ENCODE measurements at regions not wholly inside any gene's neighbourhood (a gene's known extent, or its start where the extent isn't known, plus 50 kb on each side); places are given as distances from the start of the nearest gene placed in this dataset.

- WGBS = 87% methylated on average over 5 of the region's 5 CpGs
- Histone ChIP-seq H3K27ac (ENCODE audit: low read depth, low read length) (no peak overlapping the region), H3K4me3 (ENCODE audit: low read length) (no peak overlapping the region), H3K36me3 (ENCODE audit: insufficient read depth, low read length) (no peaks in the 10 kb centered on the region), H3K9ac (ENCODE audit: low read depth, low read length) (no peak overlapping the region), H3K4me1 (ENCODE audit: insufficient read depth, low read length) (no peaks in the 10 kb centered on the region), H3K27me3 (ENCODE audit: insufficient read depth, low read length) (no peaks in the 10 kb centered on the region), H3K9me3 (ENCODE audit: insufficient read depth, low read depth, low read length) (no peaks in the 10 kb centered on the region)
Observed at GRCh38 chr11:104830508-104830907, 67.8 kb downstream of the CASP12 start.

GRCh38 chr11:104830080-104830479, 68.2 kb downstream of the CASP12 start:
- 93% methylated on average over 2 of the region's 2 CpGs for WGBS
- Histone ChIP-seq H3K36me3 (ENCODE audit: insufficient read depth, low read length) (no peaks in the 10 kb centered on the region), H3K4me3 (ENCODE audit: low read length) (no peak overlapping the region), H3K9me3 (ENCODE audit: insufficient read depth, low read depth, low read length) (no peaks in the 10 kb centered on the region), H3K27ac (ENCODE audit: low read depth, low read length) (no peak overlapping the region), H3K4me1 (ENCODE audit: insufficient read depth, low read length) (no peaks in the 10 kb centered on the region), H3K27me3 (ENCODE audit: insufficient read depth, low read length) (no peaks in the 10 kb centered on the region), H3K9ac (ENCODE audit: low read depth, low read length) (no peak overlapping the region)

GRCh38 chr11:104826772-104827171, 71.5 kb downstream of the CASP12 start:
- H3K4me1 ChIP-seq (ENCODE audit: insufficient read depth, low read length) = no peaks in the 10 kb centered on the region

GRCh38 chr11:104823657-104824056, 74.6 kb downstream of the CASP12 start:
- Histone ChIP-seq H3K9ac (ENCODE audit: low read depth, low read length) (no peak overlapping the region), H3K9me3 (ENCODE audit: insufficient read depth, low read depth, low read length) (no peaks in the 10 kb centered on the region), H3K36me3 (ENCODE audit: insufficient read depth, low read length) (no peaks in the 10 kb centered on the region), H3K4me1 (ENCODE audit: insufficient read depth, low read length) (no peaks in the 10 kb centered on the region), H3K27me3 (ENCODE audit: insufficient read depth, low read length) (no peaks in the 10 kb centered on the region), H3K4me3 (ENCODE audit: low read length) (no peak overlapping the region), H3K27ac (ENCODE audit: low read depth, low read length) (no peak overlapping the region)
- no CpG with 5 or more reads among the region's 1 CpG for WGBS

More at GRCh38 chr11:104826772-104827171, 71.5 kb downstream of the CASP12 start:
- no peaks in the 10 kb centered on the region for H3K27me3 ChIP-seq (ENCODE audit: insufficient read depth, low read length)
- H3K36me3 ChIP-seq (ENCODE audit: insufficient read depth, low read length) = no peaks in the 10 kb centered on the region
- H3K9ac ChIP-seq (ENCODE audit: low read depth, low read length) = no peak overlapping the region
- no peak overlapping the region for H3K27ac ChIP-seq (ENCODE audit: low read depth, low read length)
- H3K9me3 ChIP-seq (ENCODE audit: insufficient read depth, low read depth, low read length) = no peaks in the 10 kb centered on the region
- no peak overlapping the region for H3K4me3 ChIP-seq (ENCODE audit: low read length)
- no CpG with 5 or more reads among the region's 1 CpG for WGBS

- Histone ChIP-seq H3K36me3 (ENCODE audit: insufficient read depth, low read length) (no peaks in the 10 kb centered on the region), H3K27ac (ENCODE audit: low read depth, low read length) (no peak overlapping the region)
- WGBS = 93% methylated on average over 2 of the region's 2 CpGs
Observed at GRCh38 chr11:104820431-104820830, 77.8 kb downstream of the CASP12 start.

GRCh38 chr11:104819603-104820002, 78.7 kb downstream of the CASP12 start:
- Histone ChIP-seq H3K9ac (ENCODE audit: low read depth, low read length) (no peak overlapping the region), H3K36me3 (ENCODE audit: insufficient read depth, low read length) (no peaks in the 10 kb centered on the region), H3K27me3 (ENCODE audit: insufficient read depth, low read length) (no peaks in the 10 kb centered on the region), H3K27ac (ENCODE audit: low read depth, low read length) (no peak overlapping the region), H3K4me3 (ENCODE audit: low read length) (no peak overlapping the region), H3K9me3 (ENCODE audit: insufficient read depth, low read depth, low read length) (no peaks in the 10 kb centered on the region), H3K4me1 (ENCODE audit: insufficient read depth, low read length) (no peaks in the 10 kb centered on the region)
- 90% methylated on average over 3 of the region's 4 CpGs for WGBS

More at GRCh38 chr11:104820431-104820830, 77.8 kb downstream of the CASP12 start:
- Histone ChIP-seq H3K4me3 (ENCODE audit: low read length) (no peak overlapping the region), H3K27me3 (ENCODE audit: insufficient read depth, low read length) (no peaks in the 10 kb centered on the region), H3K9ac (ENCODE audit: low read depth, low read length) (no peak overlapping the region), H3K4me1 (ENCODE audit: insufficient read depth, low read length) (no peaks in the 10 kb centered on the region), H3K9me3 (ENCODE audit: insufficient read depth, low read depth, low read length) (no peaks in the 10 kb centered on the region)

- no peak overlapping the region for H3K9ac ChIP-seq (ENCODE audit: low read depth, low read length)
- H3K27ac ChIP-seq (ENCODE audit: low read depth, low read length) = no peak overlapping the region
- H3K36me3 ChIP-seq (ENCODE audit: insufficient read depth, low read length) = no peaks in the 10 kb centered on the region
- H3K4me1 ChIP-seq (ENCODE audit: insufficient read depth, low read length) = no peaks in the 10 kb centered on the region
- H3K9me3 ChIP-seq (ENCODE audit: insufficient read depth, low read depth, low read length) = no peaks in the 10 kb centered on the region
- H3K27me3 ChIP-seq (ENCODE audit: insufficient read depth, low read length) = no peaks in the 10 kb centered on the region
- no peak overlapping the region for H3K4me3 ChIP-seq (ENCODE audit: low read length)
Observed at GRCh38 chr11:104819107-104819506, 79.2 kb downstream of the CASP12 start.

- Histone ChIP-seq H3K9ac (ENCODE audit: low read depth, low read length) (no peak overlapping the region), H3K27ac (ENCODE audit: low read depth, low read length) (no peak overlapping the region), H3K27me3 (ENCODE audit: insufficient read depth, low read length) (no peaks in the 10 kb centered on the region), H3K36me3 (ENCODE audit: insufficient read depth, low read length) (no peaks in the 10 kb centered on the region), H3K9me3 (ENCODE audit: insufficient read depth, low read depth, low read length) (no peaks in the 10 kb centered on the region), H3K4me3 (ENCODE audit: low read length) (no peak overlapping the region), H3K4me1 (ENCODE audit: insufficient read depth, low read length) (peaks cover 8% of the 10 kb centered on the region; the same call in 1 of the 2 replicates)
- WGBS = 95% methylated on average over 3 of the region's 3 CpGs
Observed at GRCh38 chr11:104817973-104818372, 80.3 kb downstream of the CASP12 start.

- Histone ChIP-seq H3K4me1 (ENCODE audit: insufficient read depth, low read length) (peaks cover 12% of the 10 kb centered on the region; the same call in 1 of the 2 replicates), H3K9ac (ENCODE audit: low read depth, low read length) (no peak overlapping the region), H3K4me3 (ENCODE audit: low read length) (no peak overlapping the region), H3K9me3 (ENCODE audit: insufficient read depth, low read depth, low read length) (no peaks in the 10 kb centered on the region), H3K27me3 (ENCODE audit: insufficient read depth, low read length) (no peaks in the 10 kb centered on the region), H3K36me3 (ENCODE audit: insufficient read depth, low read length) (no peaks in the 10 kb centered on the region), H3K27ac (ENCODE audit: low read depth, low read length) (no peak overlapping the region)
- 55% methylated on average over 2 of the region's 2 CpGs for WGBS
Observed at GRCh38 chr11:104813532-104813931, 84.7 kb downstream of the CASP12 start.

- H3K9me3 ChIP-seq (ENCODE audit: insufficient read depth, low read depth, low read length) = no peaks in the 10 kb centered on the region
- no peak overlapping the region for H3K27ac ChIP-seq (ENCODE audit: low read depth, low read length)
- no peak overlapping the region for H3K9ac ChIP-seq (ENCODE audit: low read depth, low read length)
- no peaks in the 10 kb centered on the region for H3K27me3 ChIP-seq (ENCODE audit: insufficient read depth, low read length)
- no peaks in the 10 kb centered on the region for H3K36me3 ChIP-seq (ENCODE audit: insufficient read depth, low read length)
- no peak overlapping the region for H3K4me3 ChIP-seq (ENCODE audit: low read length)
- WGBS = 90% methylated on average over 7 of the region's 8 CpGs
- H3K4me1 ChIP-seq (ENCODE audit: insufficient read depth, low read length) = peaks cover 12% of the 10 kb centered on the region; the same call in 1 of the 2 replicates
Observed at GRCh38 chr11:104812103-104812788, 86.0 kb downstream of the CASP12 start.

GRCh38 chr11:104803776-104804175, 94.5 kb downstream of the CASP12 start:
- Histone ChIP-seq H3K27me3 (ENCODE audit: insufficient read depth, low read length) (no peaks in the 10 kb centered on the region), H3K9me3 (ENCODE audit: insufficient read depth, low read depth, low read length) (no peaks in the 10 kb centered on the region), H3K36me3 (ENCODE audit: insufficient read depth, low read length) (no peaks in the 10 kb centered on the region), H3K27ac (ENCODE audit: low read depth, low read length) (no peak overlapping the region), H3K4me1 (ENCODE audit: insufficient read depth, low read length) (no peaks in the 10 kb centered on the region), H3K9ac (ENCODE audit: low read depth, low read length) (no peak overlapping the region), H3K4me3 (ENCODE audit: low read length) (no peak overlapping the region)
- WGBS = 90% methylated on average over 2 of the region's 2 CpGs

GRCh38 chr11:104799251-104799650, 99.0 kb downstream of the CASP12 start:
- H3K9me3 ChIP-seq (ENCODE audit: insufficient read depth, low read depth, low read length) = no peaks in the 10 kb centered on the region
- no peaks in the 10 kb centered on the region for H3K36me3 ChIP-seq (ENCODE audit: insufficient read depth, low read length)
- 97% methylated on average over 1 of the region's 1 CpG for WGBS
- no peaks in the 10 kb centered on the region for H3K4me1 ChIP-seq (ENCODE audit: insufficient read depth, low read length)
- H3K4me3 ChIP-seq (ENCODE audit: low read length) = no peak overlapping the region
- no peak overlapping the region for H3K9ac ChIP-seq (ENCODE audit: low read depth, low read length)
- no peaks in the 10 kb centered on the region for H3K27me3 ChIP-seq (ENCODE audit: insufficient read depth, low read length)
- H3K27ac ChIP-seq (ENCODE audit: low read depth, low read length) = no peak overlapping the region

Measured in HUES64 (cell line).